Caco-2 (cell line): ENCODE measurements at regions not wholly inside any gene's neighbourhood (a gene's known extent, or its start where the extent isn't known, plus 50 kb on each side); places are given as distances from the start of the nearest gene placed in this dataset.

Experiments used
- BruUV-seq: library from RNA; stranded (reverse); fragments of 400-500 nt; replicated peaks from 2 replicates; lab custom pipeline; 2021; lab: Mats Ljungman, UMichigan
- CTCF ChIA-PET: fragments of 300-600 bp; sonication (Branson Sonifier 250); formaldehyde crosslinking; loops from one replicate; lab custom pipeline; 2022; ENCODE audit warnings: antibody characterized with exemption; lab: Charles Lee
- POLR2A ChIA-PET: fragments of 300-600 bp; sonication (Branson Sonifier 250); formaldehyde crosslinking; loops from one replicate; lab custom pipeline; 2022; ENCODE audit warnings: antibody characterized with exemption; lab: Charles Lee
- DNase-seq, 2 experiments: peaks; one replicate each; pipeline versions ENCODE4 v3.0.0 to v3.0.0-alpha.2; 2020 to 2022
- H3K27me3 ChIP-seq: replicated peaks from 2 replicates; pipeline ENCODE4 v1.6.0; 2011; ENCODE audit warnings: low read length; ENCODE audit not compliant: control insufficient read depth, insufficient read depth
- H3K36me3 ChIP-seq: 2 replicates; pipeline ENCODE4 v1.5.1; 2011; ENCODE audit warnings: low read length; ENCODE audit not compliant: control insufficient read depth, insufficient read depth
- H3K4me1 ChIP-seq: fragments of 250-450 bp; sonication (Bioruptor Pico); 2 replicates; pipeline ENCODE4 v1.5.1; 2020; ENCODE audit warnings: mild to moderate bottlenecking
- H3K4me3 ChIP-seq: 2 replicates; pipeline ENCODE4 v1.5.1; 2011; ENCODE audit warnings: low read depth, mild to moderate bottlenecking, control low read depth, low read length
- H3K9me3 ChIP-seq: fragments of 250-450 bp; sonication (Bioruptor Pico); 2 replicates; pipeline ENCODE4 v1.5.1; 2020; ENCODE audit warnings: mild to moderate bottlenecking, moderate library complexity
- H3K27ac Mint-ChIP-seq: one replicate; pipeline ENCODE4 v1.8.0; 2022; ENCODE audit warnings: mixed read lengths; ENCODE audit not compliant: unreplicated experiment
- H3K27me3 Mint-ChIP-seq: one replicate; pipeline ENCODE4 v1.8.0; 2022; ENCODE audit warnings: mixed read lengths; ENCODE audit not compliant: insufficient read depth, unreplicated experiment
- H3K36me3 Mint-ChIP-seq: one replicate; pipeline ENCODE4 v1.8.0; 2022; ENCODE audit warnings: mild to moderate bottlenecking, mixed read lengths; ENCODE audit not compliant: insufficient read depth, unreplicated experiment
- H3K4me1 Mint-ChIP-seq: one replicate; pipeline ENCODE4 v1.8.0; 2022; ENCODE audit warnings: low read depth, mixed read lengths; ENCODE audit not compliant: unreplicated experiment
- H3K4me3 Mint-ChIP-seq: one replicate; pipeline ENCODE4 v1.8.0; 2022; ENCODE audit warnings: mild to moderate bottlenecking, moderate library complexity, mixed read lengths; ENCODE audit not compliant: unreplicated experiment
- H3K9me3 Mint-ChIP-seq: one replicate; pipeline ENCODE4 v1.8.0; 2022; ENCODE audit warnings: mixed read lengths; ENCODE audit not compliant: unreplicated experiment
- intact Hi-C: fragments of 100-400 bp; cut with micrococcal nuclease; formaldehyde crosslinking; loops from one replicate; pipeline ENCODE4 v1.10.0; 2022; ENCODE audit not compliant: unreplicated experiment
- TF ChIP-seq, protein P1 (sequence below), 2 experiments: fragments of 200-600 bp in 1 of 2; IDR thresholded peaks; 1 replicate in 1 of 2; 2 replicates in 1 of 2; pipeline versions ENCODE4 v1.5.1 to v1.8.0; 2011 to 2022; ENCODE audit warnings: antibody characterized with exemption in 1 of 2, control low read depth in 1 of 2, inconsistent platforms in 1 of 2, low read depth in 1 of 2, low read length in 1 of 2, mild to moderate bottlenecking in 1 of 2, moderate library complexity in 1 of 2; ENCODE audit not compliant: insufficient read depth in 1 of 2, severe bottlenecking in 1 of 2, unreplicated experiment in 1 of 2

DNA sequence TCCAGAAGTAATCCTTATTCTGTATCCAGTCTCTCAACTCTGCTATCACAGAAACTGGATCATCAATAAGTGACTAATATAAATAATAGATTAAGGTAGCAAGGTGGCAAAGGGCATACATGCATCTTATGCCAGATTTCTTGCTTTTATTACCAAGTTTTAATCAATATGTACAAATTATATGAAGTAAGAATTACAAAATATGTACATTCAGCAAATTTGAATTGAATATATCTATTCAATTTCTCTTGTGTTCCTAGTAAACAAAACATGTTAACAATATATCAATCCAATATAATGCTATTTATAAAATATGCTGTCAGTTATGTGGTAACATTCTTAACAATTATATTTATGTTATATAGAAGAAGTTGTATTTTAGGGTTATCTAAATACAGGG is 488.7 kb upstream of the COX7C start:
- POLR2A ChIA-PET, result no interaction called here
- Mint-ChIP-seq H3K27me3 (no peaks in the 10 kb centered on the region), H3K36me3 (no peaks in the 10 kb centered on the region), H3K4me1 (no peaks in the 10 kb centered on the region), H3K27ac (no peak overlapping the region), H3K9me3 (no peaks in the 10 kb centered on the region), H3K4me3 (no peak overlapping the region)
- H3K4me3 ChIP-seq, result no peak overlapping the region
- intact Hi-C loops, result no loop called here
- CTCF ChIA-PET, result no interaction called here
- TF ChIP-seq, protein P1, sequence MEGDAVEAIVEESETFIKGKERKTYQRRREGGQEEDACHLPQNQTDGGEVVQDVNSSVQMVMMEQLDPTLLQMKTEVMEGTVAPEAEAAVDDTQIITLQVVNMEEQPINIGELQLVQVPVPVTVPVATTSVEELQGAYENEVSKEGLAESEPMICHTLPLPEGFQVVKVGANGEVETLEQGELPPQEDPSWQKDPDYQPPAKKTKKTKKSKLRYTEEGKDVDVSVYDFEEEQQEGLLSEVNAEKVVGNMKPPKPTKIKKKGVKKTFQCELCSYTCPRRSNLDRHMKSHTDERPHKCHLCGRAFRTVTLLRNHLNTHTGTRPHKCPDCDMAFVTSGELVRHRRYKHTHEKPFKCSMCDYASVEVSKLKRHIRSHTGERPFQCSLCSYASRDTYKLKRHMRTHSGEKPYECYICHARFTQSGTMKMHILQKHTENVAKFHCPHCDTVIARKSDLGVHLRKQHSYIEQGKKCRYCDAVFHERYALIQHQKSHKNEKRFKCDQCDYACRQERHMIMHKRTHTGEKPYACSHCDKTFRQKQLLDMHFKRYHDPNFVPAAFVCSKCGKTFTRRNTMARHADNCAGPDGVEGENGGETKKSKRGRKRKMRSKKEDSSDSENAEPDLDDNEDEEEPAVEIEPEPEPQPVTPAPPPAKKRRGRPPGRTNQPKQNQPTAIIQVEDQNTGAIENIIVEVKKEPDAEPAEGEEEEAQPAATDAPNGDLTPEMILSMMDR (IDR thresholded peaks at IDR 0.05; ENCODE audit: insufficient read depth in 1 of 2, low read depth in 1 of 2, low read length in 1 of 2, severe bottlenecking in 1 of 2, unreplicated experiment in 1 of 2), result no peak
- H3K4me1 ChIP-seq, result no peaks in the 10 kb centered on the region
- H3K9me3 ChIP-seq, result no peaks in the 10 kb centered on the region
- H3K27me3 ChIP-seq, result no peaks in the 10 kb centered on the region
- BruUV-seq, result no TSS peak
- no peaks in the 10 kb centered on the region for H3K36me3 ChIP-seq
- no peak for DNase-seq

GRCh38 chr5:86137297-86137696 is 480.4 kb upstream of the COX7C start:
- TF ChIP-seq, protein P1 (IDR thresholded peaks at IDR 0.05; ENCODE audit: insufficient read depth in 1 of 2, low read depth in 1 of 2, low read length in 1 of 2, severe bottlenecking in 1 of 2, unreplicated experiment in 1 of 2), result no peak

GRCh38 chr5:86143837-86144236 is 473.9 kb upstream of the COX7C start:
- no peak overlapping the region for H3K4me3 Mint-ChIP-seq
- ChIA-PET POLR2A (no interaction called here), CTCF (no interaction called here)
- no peaks in the 10 kb centered on the region for H3K36me3 ChIP-seq
- no peaks in the 10 kb centered on the region for H3K9me3 ChIP-seq
- H3K9me3 Mint-ChIP-seq, result no peaks in the 10 kb centered on the region
- H3K27ac Mint-ChIP-seq, result no peak overlapping the region
- no peaks in the 10 kb centered on the region for H3K27me3 Mint-ChIP-seq
- no peaks in the 10 kb centered on the region; the same call in 1 of the 2 replicates for H3K27me3 ChIP-seq
- no peaks in the 10 kb centered on the region for H3K4me1 Mint-ChIP-seq
- no peak for DNase-seq
- intact Hi-C loops, result no loop called here
- H3K36me3 Mint-ChIP-seq, result no peaks in the 10 kb centered on the region
- no peak overlapping the region for H3K4me3 ChIP-seq
- no TSS peak for BruUV-seq
- TF ChIP-seq, protein P1 (IDR thresholded peaks at IDR 0.05; ENCODE audit: insufficient read depth in 1 of 2, low read depth in 1 of 2, low read length in 1 of 2, severe bottlenecking in 1 of 2, unreplicated experiment in 1 of 2), result no peak
- no peaks in the 10 kb centered on the region for H3K4me1 ChIP-seq

More at GRCh38 chr5:86137297-86137696, 480.4 kb upstream of the COX7C start:
- no peak for DNase-seq
- Mint-ChIP-seq H3K9me3 (no peaks in the 10 kb centered on the region), H3K36me3 (no peaks in the 10 kb centered on the region), H3K27me3 (no peaks in the 10 kb centered on the region), H3K27ac (no peak overlapping the region), H3K4me3 (no peak overlapping the region), H3K4me1 (no peaks in the 10 kb centered on the region)
- Histone ChIP-seq H3K4me1 (no peaks in the 10 kb centered on the region), H3K9me3 (no peaks in the 10 kb centered on the region), H3K4me3 (no peak overlapping the region), H3K27me3 (no peaks in the 10 kb centered on the region), H3K36me3 (no peaks in the 10 kb centered on the region)
- intact Hi-C loops, result no loop called here
- ChIA-PET POLR2A (no interaction called here), CTCF (no interaction called here)
- BruUV-seq, result no TSS peak
